ENCODE measurements at regions not wholly inside any gene's neighbourhood (a gene's known extent, or its start where the extent isn't known, plus 50 kb on each side); places are given as distances from the start of the nearest gene placed in this dataset.
"Not testable (repeated sequence)": the region's sequence is repeated elsewhere in the genome, so short reads cannot be mapped to it uniquely, and the experiment has no call there.

DNA sequence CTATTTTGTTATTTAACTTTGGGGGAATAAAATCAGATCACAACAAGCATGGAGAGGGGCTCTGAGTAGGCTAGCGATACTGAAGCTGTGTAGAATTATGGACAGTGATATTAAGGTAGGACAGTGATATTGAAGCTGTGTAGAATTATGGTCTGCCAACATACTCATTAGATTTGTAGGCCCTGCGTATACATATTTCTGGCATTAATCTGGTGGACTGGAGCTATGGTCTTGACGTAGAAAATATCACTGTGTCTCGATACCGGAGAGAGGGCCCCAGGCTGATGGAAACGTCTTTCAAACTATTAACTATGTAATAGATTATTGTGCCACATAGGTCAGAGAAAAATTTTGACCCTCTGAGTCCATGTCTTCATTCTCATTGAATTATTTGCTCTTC is 511.4 kb downstream of the ADCYAP1 start:
- ATAC-seq (no peak), DNase-seq (no peak)

DNA sequence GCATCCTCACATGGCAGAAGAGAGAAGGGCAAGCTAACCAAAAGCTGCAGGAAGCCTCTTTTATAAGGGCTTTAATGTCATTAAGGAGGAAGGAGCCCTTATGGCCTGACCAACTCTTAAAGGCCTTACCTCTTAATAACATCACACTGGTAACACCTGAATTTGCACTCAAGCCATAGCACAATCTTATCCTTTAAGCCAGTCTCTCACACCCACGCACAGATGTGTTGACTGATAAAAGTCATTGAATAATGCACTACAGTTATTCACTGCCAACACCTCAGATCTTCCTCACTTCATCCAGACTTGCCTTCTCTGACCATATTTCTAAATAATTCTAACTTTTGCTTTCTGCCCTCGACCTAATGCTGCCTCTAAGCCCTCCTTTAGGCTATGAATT is 516.8 kb downstream of the ADCYAP1 start:
- ATAC-seq (no peak), DNase-seq (no peak)

DNA sequence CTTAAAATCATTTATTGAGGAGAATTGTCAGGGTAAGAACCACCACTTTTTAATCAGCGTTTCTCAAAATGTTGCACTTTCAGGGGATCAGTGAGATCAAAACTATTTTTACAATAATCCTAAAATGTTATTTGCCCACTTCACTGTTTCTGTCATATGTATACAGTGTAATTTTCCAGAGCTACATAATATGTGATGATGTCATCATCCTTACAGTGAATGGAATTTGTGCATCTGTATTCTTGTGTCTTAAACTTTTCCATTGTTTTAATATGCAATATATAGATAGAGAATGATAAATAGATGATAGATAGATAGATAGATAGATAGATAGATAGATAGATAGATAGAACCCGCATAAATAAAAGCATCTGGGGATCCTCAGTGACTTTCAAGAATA is 518.0 kb downstream of the ADCYAP1 start:
- ATAC-seq = no peak
- DNase-seq = no peak

DNA sequence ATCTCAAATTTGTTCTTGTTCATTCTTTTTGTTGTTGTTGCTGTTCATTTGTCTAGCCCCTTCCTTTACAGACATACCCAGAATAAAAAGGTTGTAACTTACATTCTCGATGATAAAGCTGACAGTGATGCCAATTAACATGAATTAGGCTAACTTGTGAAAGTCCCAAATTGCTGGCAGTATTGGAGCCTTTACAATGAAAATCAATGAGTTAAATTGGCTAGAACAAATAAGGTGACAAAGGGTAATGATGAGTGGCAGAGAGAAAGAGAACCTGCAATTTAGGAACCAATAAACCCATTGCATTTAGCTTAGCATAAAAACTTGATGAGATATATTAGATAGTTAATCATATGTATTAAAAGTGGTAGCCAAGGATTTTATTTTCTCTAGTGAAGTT is 521.0 kb downstream of the ADCYAP1 start:
- DNase-seq (no peak), ATAC-seq (no peak)

DNA sequence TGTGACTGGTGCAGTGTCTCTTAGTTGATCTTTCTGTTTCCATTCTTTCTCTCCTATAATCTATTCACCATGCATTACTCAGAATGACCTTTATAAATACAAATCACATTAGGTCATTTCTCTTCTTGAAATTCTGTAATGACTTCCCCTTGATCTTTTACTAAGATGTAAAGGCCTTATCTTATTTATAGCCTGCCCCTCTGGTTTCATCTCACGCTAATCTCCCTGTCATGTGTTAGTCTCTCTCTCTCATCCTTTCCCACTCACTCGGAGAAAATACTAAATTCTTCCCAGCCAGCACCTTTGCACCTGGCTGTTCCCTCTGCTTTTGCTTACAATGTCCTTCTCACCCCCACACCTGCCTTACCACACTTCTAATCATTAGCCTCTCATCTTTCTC is 530.8 kb downstream of the ADCYAP1 start:
- ATAC-seq (no peak), DNase-seq (no peak)

DNA sequence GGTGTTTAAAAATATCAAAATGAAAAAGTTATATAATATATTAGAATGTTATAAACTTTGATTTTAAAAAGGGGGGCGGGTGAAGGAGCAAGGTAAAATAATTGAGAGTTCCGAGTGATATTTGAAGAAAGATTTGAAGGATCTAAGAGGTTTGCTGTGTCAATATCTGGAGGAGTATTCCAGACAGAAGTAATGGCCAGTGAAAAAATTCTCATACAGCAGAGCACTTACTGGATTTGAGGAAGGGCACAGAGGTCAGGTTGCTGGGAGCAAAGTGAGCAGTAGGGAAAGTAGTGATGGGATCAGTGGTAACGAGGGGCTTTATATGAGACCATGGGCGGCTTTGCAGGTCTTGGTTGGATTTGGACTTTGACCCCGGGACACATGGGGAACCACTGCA is 531.5 kb downstream of the ADCYAP1 start:
- DNase-seq (no peak), ATAC-seq (no peak)

DNA sequence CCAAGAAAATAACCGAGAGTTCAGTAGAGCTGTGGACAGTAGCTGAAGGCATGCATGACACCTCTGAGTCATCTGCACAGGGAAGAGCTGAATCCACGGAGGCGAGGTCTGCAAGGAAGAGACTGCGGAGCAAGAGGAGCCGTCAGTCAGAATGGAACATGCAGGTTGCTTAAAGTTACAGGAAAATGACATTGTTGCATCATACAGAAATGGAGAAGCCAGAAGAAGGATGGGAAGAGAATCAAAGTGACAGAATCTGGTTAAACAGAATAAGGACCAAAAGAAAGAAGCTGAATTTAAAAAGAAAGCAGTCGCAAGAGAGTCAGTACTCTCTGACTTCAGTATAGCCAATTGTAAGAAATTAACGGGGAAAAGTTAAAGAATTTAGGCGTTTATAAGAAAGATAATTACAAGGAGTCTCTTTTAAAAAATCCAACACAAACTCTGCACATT is 533.8 kb downstream of the ADCYAP1 start:
- ATAC-seq (no peak), DNase-seq (no peak)

DNA sequence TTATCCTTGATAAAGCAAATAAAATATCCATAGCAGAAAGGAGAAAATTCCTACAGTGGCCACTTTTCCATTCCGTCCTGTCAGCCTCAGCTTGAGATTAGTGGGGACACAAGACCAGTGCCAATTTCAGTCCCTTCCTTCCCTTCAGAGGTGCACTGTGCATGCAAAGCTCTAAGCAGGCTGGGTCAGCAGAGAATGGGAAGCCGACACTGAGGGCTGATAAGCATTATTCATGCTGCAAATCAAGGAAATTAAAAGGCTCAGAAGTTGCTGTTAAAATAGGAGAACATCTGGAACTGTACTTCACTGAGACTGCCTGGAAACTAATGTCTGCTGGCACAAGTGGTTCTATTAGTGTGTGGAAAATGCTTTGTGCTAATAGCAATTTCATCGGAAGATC is 534.3 kb downstream of the ADCYAP1 start:
- no peak for ATAC-seq
- DNase-seq = no peak

DNA sequence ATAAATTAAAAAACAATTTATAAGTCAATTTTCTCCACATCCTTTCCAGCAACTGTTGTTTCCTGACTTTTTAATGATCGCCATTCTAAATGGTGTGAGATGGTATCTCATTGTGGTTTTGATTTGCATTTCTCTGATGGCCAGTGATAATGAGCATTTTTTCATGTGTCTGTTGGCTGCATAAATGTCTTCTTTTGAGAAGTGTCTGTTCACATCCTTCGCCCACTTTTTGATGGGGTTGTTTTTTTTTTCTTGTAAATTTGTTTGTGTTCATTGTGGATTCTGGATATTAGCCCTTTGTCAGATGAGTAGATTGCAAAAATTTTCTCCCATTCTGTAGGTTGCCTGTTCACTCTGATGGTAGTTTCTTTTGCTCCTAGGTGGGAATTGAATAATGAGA is 539.4 kb downstream of the ADCYAP1 start:
- not testable (repeated sequence) for ATAC-seq, DNase-seq

DNA sequence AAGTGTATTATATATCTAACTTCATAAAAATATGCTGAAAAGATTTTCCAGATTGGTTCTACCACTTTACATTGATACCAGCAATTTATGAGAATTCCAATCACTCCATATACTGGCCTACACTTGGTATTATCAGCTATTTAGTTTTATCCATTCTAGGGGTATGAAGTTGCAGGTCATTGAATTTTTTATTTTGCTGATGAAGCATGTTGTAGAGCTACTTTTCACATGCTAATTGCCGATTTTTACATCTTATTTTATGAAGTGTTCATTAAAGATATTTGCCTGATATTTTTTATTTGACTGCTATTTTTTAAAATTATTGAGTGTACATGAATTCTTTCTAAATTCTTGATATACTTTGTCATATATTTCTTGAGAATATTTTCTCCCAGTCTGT is 542.1 kb downstream of the ADCYAP1 start:
- ATAC-seq (no peak), DNase-seq (no peak)

DNA sequence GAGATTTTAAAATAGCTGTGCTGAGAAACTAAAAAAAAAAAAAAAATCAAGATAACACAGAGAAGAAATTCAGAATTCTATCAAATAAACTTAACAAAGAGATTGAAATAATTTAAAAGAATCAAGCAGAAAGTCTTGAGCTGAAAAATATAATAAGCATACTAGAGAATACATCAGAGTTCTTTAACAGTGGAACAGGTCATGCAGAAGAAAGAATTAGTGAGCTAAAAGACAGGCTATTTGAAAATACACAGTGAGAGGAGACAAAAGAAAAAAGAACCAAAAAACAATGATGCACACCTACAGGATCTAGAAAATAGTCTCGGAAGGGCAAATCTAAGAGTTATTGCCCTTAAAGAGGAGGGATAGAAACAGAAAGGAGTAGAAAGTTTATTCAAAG is 548.1 kb downstream of the ADCYAP1 start:
- no peak for DNase-seq
- no peak for ATAC-seq

DNA sequence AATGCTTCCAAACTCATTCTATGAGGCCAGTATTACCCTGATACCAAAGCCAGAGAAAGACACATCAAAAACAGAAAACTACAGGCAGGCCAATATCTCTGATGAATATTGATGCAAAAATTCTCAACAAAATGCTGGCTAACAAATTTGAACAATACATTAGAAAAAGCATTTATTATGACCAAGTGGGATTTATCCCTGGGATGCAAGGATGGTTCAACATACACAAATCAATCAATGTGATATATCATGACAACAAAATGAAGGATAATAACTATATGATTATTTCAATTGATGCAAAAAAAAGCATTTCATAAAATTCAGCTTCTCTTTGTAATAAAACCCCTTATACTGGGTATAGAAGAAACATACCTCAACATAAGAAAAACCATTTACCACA is 550.9 kb downstream of the ADCYAP1 start:
- ATAC-seq (no peak), DNase-seq (no peak)

DNA sequence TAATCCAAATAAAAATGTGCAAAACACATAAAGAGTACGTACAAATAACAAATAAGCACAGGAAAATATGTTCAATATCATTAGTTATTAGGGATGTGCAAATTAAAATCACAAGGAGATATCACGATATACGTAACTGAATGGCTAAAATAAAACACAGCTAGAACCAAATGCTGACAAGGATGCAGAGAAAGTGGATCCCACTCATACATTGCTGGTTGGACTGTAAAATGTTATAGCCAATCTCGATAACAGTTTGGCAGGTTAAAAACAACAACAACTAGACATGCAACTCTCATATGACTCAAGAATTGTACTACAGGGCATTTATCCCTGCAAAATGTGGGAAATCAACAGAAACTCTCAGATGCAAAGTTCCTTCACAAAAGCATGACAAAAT is 553.9 kb downstream of the ADCYAP1 start:
- DNase-seq (no peak), ATAC-seq (no peak)

DNA sequence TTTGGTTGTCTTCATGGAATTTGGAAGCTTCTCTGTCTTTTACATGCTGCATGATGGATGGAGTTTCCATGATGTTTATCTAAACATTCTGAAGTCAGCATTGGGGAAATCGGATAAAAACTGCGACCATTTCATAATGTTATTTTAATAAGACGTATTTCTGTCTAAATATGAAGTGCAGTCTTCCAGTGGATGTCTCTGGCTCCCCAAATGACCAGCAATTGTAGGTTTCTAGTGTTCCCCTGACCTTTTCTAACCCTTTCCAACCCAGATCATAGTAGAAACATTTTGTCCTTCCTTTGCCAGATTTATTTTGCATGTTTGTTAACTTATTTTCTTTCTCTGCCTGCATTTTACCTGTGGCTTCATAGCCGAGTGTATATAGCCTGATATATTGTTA is 559.3 kb downstream of the ADCYAP1 start:
- no peak for ATAC-seq
- DNase-seq = no peak

DNA sequence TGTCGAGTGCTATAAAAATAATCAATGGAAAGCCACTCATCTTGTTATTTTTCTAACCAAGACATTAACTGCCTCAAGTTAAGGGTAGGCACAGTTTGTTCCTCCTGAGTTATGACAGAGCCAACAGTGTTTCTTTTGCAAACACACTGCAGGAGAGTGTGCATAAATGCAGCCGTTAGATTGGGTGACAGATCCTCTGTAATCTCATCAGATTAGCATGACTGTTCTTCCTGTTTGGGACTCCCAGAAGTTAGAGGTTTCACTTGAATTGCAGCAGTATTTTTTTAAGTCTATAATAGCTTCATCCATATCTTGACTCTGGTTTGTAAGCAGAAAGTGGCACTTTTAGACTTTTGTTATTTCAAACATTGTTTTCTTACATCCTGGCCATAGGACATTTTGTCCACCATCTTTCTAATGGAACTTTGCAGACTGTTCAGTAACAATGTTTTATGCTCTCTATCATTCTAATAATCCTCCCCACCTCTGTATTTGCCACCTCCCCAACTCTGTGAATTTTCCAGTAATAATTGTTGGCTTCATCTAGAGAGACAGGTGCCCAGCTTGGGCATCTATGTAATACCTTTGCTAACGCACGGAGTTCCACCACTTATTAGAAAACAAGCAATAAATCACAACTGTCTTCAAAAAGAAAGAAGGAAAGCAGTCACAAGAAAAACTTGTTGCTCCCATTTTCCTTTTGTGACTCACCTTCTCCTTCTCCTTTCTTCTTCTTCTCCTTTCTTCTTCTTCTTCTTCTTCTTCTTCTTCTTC is 560.0 kb downstream of the ADCYAP1 start:
- no peak for DNase-seq
- ATAC-seq = no peak

DNA sequence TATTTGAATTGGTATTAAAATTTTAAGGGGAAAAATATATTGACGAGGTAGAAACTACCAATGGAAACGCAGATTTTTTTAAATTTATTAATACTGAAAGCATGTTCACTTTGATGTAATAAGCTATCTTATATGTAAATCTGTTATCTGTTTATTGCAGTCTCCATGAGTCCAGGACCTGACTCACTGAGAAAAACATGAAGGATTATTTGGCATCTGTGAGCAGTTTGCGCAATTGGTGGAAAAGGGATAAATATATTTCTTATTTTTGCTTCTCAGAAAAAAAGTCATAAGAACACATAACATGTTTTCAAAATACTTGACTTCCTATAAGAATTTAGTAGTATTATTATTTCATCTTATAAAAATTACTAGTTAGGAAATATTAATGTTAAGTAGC is 561.4 kb downstream of the ADCYAP1 start:
- ATAC-seq (no peak), DNase-seq (no peak)

DNA sequence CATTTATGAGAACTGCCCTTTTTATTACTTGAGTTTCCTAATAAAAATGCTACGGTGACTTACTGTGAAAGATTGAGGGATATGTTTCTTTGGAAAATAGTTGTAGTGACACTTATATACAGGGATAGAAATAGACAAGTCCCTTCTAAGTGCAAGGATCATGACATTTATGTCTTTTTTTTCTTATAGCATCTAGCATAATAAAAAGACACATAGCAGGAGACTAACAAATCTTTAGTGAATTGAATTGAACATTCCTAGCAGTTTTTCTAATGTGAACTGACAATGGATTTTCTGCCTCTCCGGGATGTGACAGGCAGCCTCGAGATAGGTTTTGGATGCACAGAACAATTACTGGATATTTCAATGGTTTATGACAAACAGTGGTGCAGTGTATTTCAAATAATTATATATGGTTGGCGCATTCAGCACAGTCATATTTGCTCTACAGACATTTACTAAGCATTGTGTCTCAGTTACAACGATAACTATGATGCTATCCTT is 562.8 kb downstream of the ADCYAP1 start:
- ATAC-seq (no peak), DNase-seq (no peak)

DNA sequence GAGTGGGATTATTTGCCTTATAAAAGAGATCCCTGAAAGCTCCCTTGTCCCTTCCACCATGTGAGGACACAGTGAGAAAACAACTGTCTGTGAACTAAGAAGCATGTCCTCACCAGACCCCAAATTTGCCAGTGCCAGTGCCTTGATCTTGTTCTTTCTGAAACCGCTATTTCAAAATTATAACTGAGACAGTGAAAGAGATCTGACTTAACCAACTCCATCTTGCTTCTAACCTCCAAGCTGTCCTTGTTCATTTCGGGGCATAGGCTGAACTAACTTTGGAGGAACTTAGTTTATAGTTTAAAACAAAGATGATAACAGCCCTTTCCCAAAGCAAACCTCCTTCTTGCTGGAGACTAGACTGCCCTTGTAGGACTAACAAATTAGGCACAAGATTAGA is 563.9 kb downstream of the ADCYAP1 start:
- ATAC-seq (no peak), DNase-seq (no peak)

DNA sequence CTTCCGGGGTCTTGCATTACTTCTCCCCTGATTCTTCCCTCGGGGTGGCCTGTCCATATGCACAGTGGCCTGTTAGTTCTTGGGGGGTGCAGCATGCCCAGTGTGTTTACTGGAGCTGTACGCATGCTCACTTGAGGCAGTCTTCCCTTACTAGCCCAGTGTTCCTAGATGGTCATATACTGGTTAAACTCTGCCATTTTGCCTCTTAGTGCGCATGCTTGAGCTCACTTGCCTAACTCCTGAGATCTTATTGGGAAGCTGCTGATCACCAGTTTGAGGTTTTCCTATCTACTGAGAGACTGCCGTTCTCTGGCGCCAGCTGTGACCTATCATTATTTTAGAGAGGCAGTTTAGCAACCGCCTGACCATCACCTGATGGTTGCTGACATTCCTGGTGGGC is 571.2 kb downstream of the ADCYAP1 start:
- DNase-seq (no peak), ATAC-seq (no peak)

DNA sequence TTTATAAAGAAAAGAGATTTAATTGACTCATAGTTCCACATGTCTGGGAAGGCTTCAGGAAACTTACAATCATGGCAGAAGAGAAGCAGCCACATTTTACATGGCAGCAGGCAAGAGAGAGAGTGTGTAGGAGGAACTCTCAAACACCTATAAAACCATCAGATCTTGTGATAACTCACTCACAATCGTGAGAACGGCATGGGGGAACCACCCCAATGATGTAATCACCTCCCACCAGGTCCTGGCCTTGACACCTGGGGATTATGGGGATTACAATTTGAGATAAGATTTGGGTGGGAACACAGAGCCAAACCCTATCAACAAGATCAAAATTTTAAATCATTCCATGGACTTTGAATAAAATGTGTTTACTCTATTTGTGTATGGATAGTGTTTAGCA is 575.6 kb downstream of the ADCYAP1 start:
- ATAC-seq (no peak), DNase-seq (no peak)

DNA sequence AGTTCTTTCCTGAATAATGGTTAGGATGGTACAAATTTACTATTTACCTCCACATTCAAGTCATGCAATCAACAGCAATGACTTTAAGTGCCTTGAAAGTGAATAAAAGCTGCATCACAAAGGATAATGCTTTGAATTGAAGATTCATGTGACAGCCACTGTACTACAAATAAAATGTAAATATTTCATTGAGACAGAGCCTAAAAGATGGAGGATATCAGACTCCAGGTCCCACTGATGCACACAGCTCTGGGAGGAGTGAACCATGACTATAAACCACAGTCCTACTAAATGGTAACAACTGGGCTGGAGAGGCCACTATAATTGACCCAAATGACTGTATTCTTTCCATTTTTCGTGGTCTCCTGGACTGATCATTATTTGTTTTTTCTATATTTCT is 576.9 kb downstream of the ADCYAP1 start:
- ATAC-seq (no peak), DNase-seq (no peak)

DNA sequence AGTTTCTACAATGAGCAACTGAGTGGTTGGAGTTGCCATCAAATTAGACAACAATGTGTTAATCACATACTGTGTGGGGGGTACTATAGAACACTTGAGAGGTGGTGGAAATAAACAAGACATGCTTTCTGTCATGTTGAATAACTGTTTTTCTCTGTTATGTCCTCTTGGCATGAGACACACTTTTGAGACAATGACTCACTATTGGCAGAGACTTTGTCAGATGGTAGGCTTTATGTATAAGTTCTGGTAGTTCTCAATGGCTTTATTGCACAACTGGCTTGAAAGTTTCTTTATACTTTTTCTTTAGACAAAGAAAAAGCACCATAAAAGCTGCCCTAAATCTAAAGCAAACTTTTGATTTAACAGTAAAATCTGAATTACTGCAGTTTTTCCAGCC is 578.7 kb downstream of the ADCYAP1 start:
- DNase-seq = no peak

DNA sequence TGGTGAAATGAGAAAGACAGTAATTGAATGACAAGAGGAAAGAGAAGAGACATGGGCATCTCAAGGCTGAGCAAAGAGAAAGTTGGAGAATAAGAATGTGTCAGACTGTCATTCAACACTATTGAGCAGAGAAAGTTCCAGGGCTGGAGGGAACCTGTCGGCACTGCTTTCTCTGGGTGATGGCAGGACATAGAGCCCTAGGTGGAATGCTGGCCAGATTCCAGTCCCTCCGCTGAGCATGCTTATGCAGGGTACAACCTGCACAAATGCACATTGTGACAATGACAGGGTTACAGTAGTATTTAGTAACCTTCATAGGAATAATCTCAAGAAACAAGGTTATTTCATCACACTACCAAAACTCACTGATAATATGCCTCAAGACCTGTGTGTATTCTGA is 582.8 kb downstream of the ADCYAP1 start:
- DNase-seq (no peak), ATAC-seq (no peak)

More for the DNA sequence above, 578.7 kb downstream of the ADCYAP1 start:
- no peak for ATAC-seq

DNA sequence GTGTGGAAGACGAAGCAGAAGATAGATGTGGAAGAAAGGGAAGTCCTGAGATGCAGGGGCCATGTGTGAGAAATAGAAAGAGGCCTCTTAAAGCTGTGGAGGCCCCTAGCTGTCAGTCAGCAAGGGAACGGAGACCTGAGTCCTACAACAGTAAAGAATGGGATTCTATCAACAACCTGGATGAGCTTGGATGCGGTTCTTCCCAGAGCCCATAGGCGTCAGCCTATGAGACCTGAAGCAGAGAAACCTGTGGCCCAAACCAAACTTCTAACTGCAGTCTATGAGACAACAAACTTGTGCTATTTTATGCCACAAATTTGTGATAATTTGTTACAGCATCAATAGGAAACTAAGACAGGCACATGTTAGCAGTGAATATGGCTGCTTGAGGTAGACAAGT is 583.7 kb downstream of the ADCYAP1 start:
- no peak for DNase-seq
- ATAC-seq = no peak

Data from stimulated activated naive CD8-positive, alpha-beta T cell treated with anti-CD3 and anti-CD28 coated beads, Interleukin-15, Interleukin-2, amounts not matched to agents 100 U/mL and 50 U/mL, for 24 hours (primary cell).